Limb (tissue), 2 donors: ENCODE measurements at regions not wholly inside any gene's neighbourhood (a gene's known extent, or its start where the extent isn't known, plus 50 kb on each side); places are given as distances from the start of the nearest gene placed in this dataset.
"Not testable (repeated sequence)": the region's sequence is repeated elsewhere in the genome, so short reads cannot be mapped to it uniquely, and the experiment has no call there.

Source experiments
- DNase-seq, 2 donors: peaks; one replicate each; pipeline ENCODE4 v3.0.0-alpha.2; 2016; ENCODE audit errors: extremely low spot score in 2 of 2

- no peak for DNase-seq
Observed at GRCh38 chr1:168825820-168826219, 96.8 kb upstream of the DPT start.

- DNase-seq, result no peak
Observed at GRCh38 chr1:168826269-168826668, 97.3 kb upstream of the DPT start.

GRCh38 chr1:168827557-168827956 lies 98.6 kb upstream of the DPT start:
- no peak for DNase-seq

- DNase-seq, result no peak
Observed at GRCh38 chr1:168829876-168830275, 100.9 kb upstream of the DPT start.

GRCh38 chr1:168830562-168830961 lies 101.6 kb upstream of the DPT start:
- no peak for DNase-seq

GRCh38 chr1:168832661-168833060 lies 103.7 kb upstream of the DPT start:
- DNase-seq, result no peak

GRCh38 chr1:168833362-168833761 lies 104.4 kb upstream of the DPT start:
- no peak for DNase-seq

- no peak for DNase-seq
Observed at GRCh38 chr1:168833801-168834224, 104.8 kb upstream of the DPT start.

GRCh38 chr1:168834225-168834872 lies 105.3 kb upstream of the DPT start:
- DNase-seq, result no peak

GRCh38 chr1:168835176-168835575 lies 106.2 kb upstream of the DPT start:
- no peak for DNase-seq

- no peak for DNase-seq
Observed at GRCh38 chr1:168835791-168836190, 106.8 kb upstream of the DPT start.

- DNase-seq, result no peak
Observed at GRCh38 chr1:168836469-168836868, 107.5 kb upstream of the DPT start.

GRCh38 chr1:168837230-168837629 lies 108.2 kb upstream of the DPT start:
- DNase-seq, result not testable (repeated sequence)

GRCh38 chr1:168842306-168842705 lies 113.3 kb upstream of the DPT start:
- no peak for DNase-seq

- no peak for DNase-seq
Observed at GRCh38 chr1:168842916-168843315, 113.9 kb upstream of the DPT start.

GRCh38 chr1:168843401-168843800 lies 114.4 kb upstream of the DPT start:
- no peak for DNase-seq

GRCh38 chr1:168843950-168844349 lies 114.9 kb upstream of the DPT start:
- DNase-seq, result no peak

GRCh38 chr1:168845140-168845539 lies 116.1 kb upstream of the DPT start:
- no peak for DNase-seq

- DNase-seq, result no peak
Observed at GRCh38 chr1:168848051-168848450, 119.0 kb upstream of the DPT start.

- no peak for DNase-seq
Observed at GRCh38 chr1:168861421-168862004, 132.5 kb upstream of the DPT start.

- DNase-seq, result no peak
Observed at GRCh38 chr1:168863772-168864171, 134.8 kb upstream of the DPT start.

- no peak for DNase-seq
Observed at GRCh38 chr1:168864266-168864665, 135.3 kb upstream of the DPT start.

- no peak for DNase-seq
Observed at GRCh38 chr1:168865850-168866620, 137.0 kb upstream of the DPT start.
